GM12878 (cell line): ENCODE measurements at regions not wholly inside any gene's neighbourhood (a gene's known extent, or its start where the extent isn't known, plus 50 kb on each side); places are given as distances from the start of the nearest gene placed in this dataset.

Experiments
- BACH1 ChIP-seq: fragments of 450-650 bp; IDR thresholded peaks from 2 replicates; pipeline ENCODE4 v1.6.1; 2017; ENCODE audit warnings: mild to moderate bottlenecking, borderline replicate concordance
- FOXK2 ChIP-seq: fragments of 450-650 bp; IDR thresholded peaks from 2 replicates; pipeline ENCODE4 v1.6.1; 2017; ENCODE audit warnings: mild to moderate bottlenecking, moderate library complexity
- TAF1 ChIP-seq: IDR thresholded peaks from 2 replicates; pipeline ENCODE4 v1.6.1; 2011; ENCODE audit warnings: mild to moderate bottlenecking, low read depth, low read length, borderline replicate concordance
- TF ChIP-seq, protein P1 (sequence below): fragments of 450-650 bp; IDR thresholded peaks from 2 replicates; pipeline ENCODE4 v1.6.1; 2017; ENCODE audit warnings: low read depth, mild to moderate bottlenecking, moderate library complexity
- TF ChIP-seq, protein P2 (sequence below): fragments of 450-650 bp; formaldehyde crosslinking; IDR thresholded peaks from 2 replicates; pipeline ENCODE4 v1.4.0; 2022; ENCODE audit warnings: mild to moderate bottlenecking, moderate library complexity
- TF ChIP-seq, protein P3 (sequence below): fragments of 450-650 bp; formaldehyde crosslinking; IDR thresholded peaks from 2 replicates; pipeline ENCODE4 v1.4.0; 2020; ENCODE audit warnings: mild to moderate bottlenecking, moderate library complexity
- TF ChIP-seq, protein P4 (sequence below): fragments of 450-650 bp; IDR thresholded peaks from 2 replicates; pipeline ENCODE4 v1.6.1; 2017; ENCODE audit warnings: mild to moderate bottlenecking, moderate library complexity
- TF ChIP-seq, protein P5 (sequence below): fragments of 450-650 bp; IDR thresholded peaks from 2 replicates; pipeline ENCODE4 v1.6.1; 2017; ENCODE audit warnings: borderline replicate concordance

DNA sequence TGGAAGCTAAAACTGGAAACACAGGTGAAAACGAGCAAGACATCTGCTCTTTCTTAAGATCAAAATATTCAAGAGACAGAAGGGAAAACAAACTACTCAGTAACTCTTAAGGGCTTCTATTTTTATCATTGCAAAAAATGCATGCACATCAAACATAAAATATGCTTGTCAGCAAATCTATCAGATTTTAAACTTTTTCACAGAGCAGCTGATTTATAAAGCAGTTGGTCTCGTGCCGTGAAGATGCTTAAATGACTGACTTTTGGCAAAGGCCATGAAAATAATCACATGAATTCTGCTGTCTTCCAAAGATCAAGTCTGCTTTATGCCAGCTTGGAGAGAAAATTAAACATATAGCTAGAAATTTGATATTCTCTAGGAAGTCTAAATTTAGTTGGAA lies 482.1 kb upstream of the HS3ST1 start (continued):
- TF ChIP-seq, protein P1, sequence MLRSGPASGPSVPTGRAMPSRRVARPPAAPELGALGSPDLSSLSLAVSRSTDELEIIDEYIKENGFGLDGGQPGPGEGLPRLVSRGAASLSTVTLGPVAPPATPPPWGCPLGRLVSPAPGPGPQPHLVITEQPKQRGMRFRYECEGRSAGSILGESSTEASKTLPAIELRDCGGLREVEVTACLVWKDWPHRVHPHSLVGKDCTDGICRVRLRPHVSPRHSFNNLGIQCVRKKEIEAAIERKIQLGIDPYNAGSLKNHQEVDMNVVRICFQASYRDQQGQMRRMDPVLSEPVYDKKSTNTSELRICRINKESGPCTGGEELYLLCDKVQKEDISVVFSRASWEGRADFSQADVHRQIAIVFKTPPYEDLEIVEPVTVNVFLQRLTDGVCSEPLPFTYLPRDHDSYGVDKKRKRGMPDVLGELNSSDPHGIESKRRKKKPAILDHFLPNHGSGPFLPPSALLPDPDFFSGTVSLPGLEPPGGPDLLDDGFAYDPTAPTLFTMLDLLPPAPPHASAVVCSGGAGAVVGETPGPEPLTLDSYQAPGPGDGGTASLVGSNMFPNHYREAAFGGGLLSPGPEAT: no peak
- TF ChIP-seq TAF1 (no peak), FOXK2 (no peak), BACH1 (no peak)
- TF ChIP-seq, protein P2, sequence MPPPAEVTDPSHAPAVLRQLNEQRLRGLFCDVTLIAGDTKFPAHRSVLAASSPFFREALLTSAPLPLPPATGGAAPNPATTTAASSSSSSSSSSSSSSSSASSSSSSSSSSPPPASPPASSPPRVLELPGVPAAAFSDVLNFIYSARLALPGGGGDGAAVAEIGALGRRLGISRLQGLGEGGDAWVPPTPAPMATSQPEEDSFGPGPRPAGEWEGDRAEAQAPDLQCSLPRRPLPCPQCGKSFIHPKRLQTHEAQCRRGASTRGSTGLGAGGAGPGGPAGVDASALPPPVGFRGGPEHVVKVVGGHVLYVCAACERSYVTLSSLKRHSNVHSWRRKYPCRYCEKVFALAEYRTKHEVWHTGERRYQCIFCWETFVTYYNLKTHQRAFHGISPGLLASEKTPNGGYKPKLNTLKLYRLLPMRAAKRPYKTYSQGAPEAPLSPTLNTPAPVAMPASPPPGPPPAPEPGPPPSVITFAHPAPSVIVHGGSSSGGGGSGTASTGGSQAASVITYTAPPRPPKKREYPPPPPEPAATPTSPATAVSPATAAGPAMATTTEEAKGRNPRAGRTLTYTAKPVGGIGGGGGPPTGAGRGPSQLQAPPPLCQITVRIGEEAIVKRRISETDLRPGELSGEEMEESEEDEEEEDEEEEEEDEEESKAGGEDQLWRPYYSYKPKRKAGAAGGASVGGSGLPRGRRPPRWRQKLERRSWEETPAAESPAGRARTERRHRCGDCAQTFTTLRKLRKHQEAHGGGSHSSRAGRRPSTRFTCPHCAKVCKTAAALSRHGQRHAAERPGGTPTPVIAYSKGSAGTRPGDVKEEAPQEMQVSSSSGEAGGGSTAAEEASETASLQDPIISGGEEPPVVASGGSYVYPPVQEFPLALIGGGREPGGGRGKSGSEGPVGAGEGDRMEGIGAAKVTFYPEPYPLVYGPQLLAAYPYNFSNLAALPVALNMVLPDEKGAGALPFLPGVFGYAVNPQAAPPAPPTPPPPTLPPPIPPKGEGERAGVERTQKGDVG (CRISPR knock-in tag): no peak
- TF ChIP-seq, protein P3, sequence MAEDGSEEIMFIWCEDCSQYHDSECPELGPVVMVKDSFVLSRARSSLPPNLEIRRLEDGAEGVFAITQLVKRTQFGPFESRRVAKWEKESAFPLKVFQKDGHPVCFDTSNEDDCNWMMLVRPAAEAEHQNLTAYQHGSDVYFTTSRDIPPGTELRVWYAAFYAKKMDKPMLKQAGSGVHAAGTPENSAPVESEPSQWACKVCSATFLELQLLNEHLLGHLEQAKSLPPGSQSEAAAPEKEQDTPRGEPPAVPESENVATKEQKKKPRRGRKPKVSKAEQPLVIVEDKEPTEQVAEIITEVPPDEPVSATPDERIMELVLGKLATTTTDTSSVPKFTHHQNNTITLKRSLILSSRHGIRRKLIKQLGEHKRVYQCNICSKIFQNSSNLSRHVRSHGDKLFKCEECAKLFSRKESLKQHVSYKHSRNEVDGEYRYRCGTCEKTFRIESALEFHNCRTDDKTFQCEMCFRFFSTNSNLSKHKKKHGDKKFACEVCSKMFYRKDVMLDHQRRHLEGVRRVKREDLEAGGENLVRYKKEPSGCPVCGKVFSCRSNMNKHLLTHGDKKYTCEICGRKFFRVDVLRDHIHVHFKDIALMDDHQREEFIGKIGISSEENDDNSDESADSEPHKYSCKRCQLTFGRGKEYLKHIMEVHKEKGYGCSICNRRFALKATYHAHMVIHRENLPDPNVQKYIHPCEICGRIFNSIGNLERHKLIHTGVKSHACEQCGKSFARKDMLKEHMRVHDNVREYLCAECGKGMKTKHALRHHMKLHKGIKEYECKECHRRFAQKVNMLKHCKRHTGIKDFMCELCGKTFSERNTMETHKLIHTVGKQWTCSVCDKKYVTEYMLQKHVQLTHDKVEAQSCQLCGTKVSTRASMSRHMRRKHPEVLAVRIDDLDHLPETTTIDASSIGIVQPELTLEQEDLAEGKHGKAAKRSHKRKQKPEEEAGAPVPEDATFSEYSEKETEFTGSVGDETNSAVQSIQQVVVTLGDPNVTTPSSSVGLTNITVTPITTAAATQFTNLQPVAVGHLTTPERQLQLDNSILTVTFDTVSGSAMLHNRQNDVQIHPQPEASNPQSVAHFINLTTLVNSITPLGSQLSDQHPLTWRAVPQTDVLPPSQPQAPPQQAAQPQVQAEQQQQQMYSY (CRISPR knock-in tag): no peak
- TF ChIP-seq, protein P4, sequence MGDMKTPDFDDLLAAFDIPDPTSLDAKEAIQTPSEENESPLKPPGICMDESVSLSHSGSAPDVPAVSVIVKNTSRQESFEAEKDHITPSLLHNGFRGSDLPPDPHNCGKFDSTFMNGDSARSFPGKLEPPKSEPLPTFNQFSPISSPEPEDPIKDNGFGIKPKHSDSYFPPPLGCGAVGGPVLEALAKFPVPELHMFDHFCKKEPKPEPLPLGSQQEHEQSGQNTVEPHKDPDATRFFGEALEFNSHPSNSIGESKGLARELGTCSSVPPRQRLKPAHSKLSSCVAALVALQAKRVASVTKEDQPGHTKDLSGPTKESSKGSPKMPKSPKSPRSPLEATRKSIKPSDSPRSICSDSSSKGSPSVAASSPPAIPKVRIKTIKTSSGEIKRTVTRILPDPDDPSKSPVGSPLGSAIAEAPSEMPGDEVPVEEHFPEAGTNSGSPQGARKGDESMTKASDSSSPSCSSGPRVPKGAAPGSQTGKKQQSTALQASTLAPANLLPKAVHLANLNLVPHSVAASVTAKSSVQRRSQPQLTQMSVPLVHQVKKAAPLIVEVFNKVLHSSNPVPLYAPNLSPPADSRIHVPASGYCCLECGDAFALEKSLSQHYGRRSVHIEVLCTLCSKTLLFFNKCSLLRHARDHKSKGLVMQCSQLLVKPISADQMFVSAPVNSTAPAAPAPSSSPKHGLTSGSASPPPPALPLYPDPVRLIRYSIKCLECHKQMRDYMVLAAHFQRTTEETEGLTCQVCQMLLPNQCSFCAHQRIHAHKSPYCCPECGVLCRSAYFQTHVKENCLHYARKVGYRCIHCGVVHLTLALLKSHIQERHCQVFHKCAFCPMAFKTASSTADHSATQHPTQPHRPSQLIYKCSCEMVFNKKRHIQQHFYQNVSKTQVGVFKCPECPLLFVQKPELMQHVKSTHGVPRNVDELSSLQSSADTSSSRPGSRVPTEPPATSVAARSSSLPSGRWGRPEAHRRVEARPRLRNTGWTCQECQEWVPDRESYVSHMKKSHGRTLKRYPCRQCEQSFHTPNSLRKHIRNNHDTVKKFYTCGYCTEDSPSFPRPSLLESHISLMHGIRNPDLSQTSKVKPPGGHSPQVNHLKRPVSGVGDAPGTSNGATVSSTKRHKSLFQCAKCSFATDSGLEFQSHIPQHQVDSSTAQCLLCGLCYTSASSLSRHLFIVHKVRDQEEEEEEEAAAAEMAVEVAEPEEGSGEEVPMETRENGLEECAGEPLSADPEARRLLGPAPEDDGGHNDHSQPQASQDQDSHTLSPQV: no peak
- TF ChIP-seq, protein P5, sequence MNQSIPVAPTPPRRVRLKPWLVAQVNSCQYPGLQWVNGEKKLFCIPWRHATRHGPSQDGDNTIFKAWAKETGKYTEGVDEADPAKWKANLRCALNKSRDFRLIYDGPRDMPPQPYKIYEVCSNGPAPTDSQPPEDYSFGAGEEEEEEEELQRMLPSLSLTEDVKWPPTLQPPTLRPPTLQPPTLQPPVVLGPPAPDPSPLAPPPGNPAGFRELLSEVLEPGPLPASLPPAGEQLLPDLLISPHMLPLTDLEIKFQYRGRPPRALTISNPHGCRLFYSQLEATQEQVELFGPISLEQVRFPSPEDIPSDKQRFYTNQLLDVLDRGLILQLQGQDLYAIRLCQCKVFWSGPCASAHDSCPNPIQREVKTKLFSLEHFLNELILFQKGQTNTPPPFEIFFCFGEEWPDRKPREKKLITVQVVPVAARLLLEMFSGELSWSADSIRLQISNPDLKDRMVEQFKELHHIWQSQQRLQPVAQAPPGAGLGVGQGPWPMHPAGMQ: no peak
